Right lobe of liver (tissue), 6 donors: ENCODE measurements at regions not wholly inside any gene's neighbourhood (a gene's known extent, or its start where the extent isn't known, plus 50 kb on each side); places are given as distances from the start of the nearest gene placed in this dataset.
"Not testable (repeated sequence)": the region's sequence is repeated elsewhere in the genome, so short reads cannot be mapped to it uniquely, and the experiment has no call there.

ENCODE experiments used
- ATAC-seq, 4 donors: fragments of 200-7000 bp; cut with Tn5 transposase; one replicate each; pipeline ENCODE4 v1.9.1; 2020; ENCODE audit warnings: mild to moderate bottlenecking in 4 of 4, moderate library complexity in 4 of 4
- DNase-seq, 3 donors: peaks; one replicate each; pipeline ENCODE4 v3.0.0-alpha.2; 2020
- H3K27ac ChIP-seq, 3 donors: fragments of 200-600 bp; one replicate each; pipeline ENCODE4 v1.8.0; 2022
- H3K27me3 ChIP-seq, 2 donors: fragments of 200-600 bp; one replicate each; pipeline ENCODE4 v1.8.0; 2022
- H3K36me3 ChIP-seq, 4 donors: fragments of 200-600 bp; sonication (generic) in 1 of 4; one replicate each; pipeline versions ENCODE4 v1.5.1 to v1.8.0; 2017 to 2022; ENCODE audit warnings: control low read depth in 1 of 4
- H3K4me1 ChIP-seq, 4 donors: fragments of 200-600 bp; sonication (generic) in 1 of 4; one replicate each; pipeline versions ENCODE4 v1.5.1 to v1.8.0; 2017 to 2022; ENCODE audit warnings: control low read depth in 1 of 4
- H3K4me3 ChIP-seq, 3 donors: fragments of 200-600 bp; one replicate each; pipeline ENCODE4 v1.8.0; 2022
- H3K9me3 ChIP-seq, 4 donors: fragments of 200-600 bp; sonication (generic) in 1 of 4; one replicate each; pipeline versions ENCODE4 v1.5.1 to v1.8.0; 2017 to 2022; ENCODE audit warnings: control low read depth in 1 of 4
- POLR2A ChIP-seq: fragments of 450-650 bp; IDR thresholded peaks from one replicate; pipeline ENCODE4 v1.6.1; 2017; ENCODE audit warnings: antibody characterized with exemption, mild to moderate bottlenecking
- WGBS: methylation state at CpG from one replicate; pipeline ENCODE4 v1.1.6; 2018; ENCODE audit warnings: low coverage, low lambda C conversion rate; ENCODE audit not compliant: insufficient coverage; ENCODE audit errors: missing lambda C conversion rate; 5-methylcytosine and 5-hydroxymethylcytosine counted together
- intact Hi-C, 2 donors: fragments of 100-400 bp; cut with DNase I; formaldehyde crosslinking; loops; one replicate each; pipeline versions ENCODE4 v1.11.2 to v1.14.1; 2022
- TF ChIP-seq, protein P1 (sequence below), 4 donors: fragments of 200-600 bp in 3 of 4; fragments of 450-650 bp in 1 of 4; IDR thresholded peaks; one replicate each; pipeline versions ENCODE4 v1.5.1 to v1.8.0; 2016 to 2022; ENCODE audit warnings: antibody characterized with exemption in 4 of 4, mild to moderate bottlenecking in 2 of 4
- donor health status: DM: no; HTN: yes; CAD: no.
- donor health status: DM: no; HTN: no; CAD: no.
- donor health status: DM: no; HTN: no; CAD: no.
- donor health status: DM: no; HTN: yes; CAD: no.
- donor health status: DM: no; HTN: yes; CAD: no.

DNA sequence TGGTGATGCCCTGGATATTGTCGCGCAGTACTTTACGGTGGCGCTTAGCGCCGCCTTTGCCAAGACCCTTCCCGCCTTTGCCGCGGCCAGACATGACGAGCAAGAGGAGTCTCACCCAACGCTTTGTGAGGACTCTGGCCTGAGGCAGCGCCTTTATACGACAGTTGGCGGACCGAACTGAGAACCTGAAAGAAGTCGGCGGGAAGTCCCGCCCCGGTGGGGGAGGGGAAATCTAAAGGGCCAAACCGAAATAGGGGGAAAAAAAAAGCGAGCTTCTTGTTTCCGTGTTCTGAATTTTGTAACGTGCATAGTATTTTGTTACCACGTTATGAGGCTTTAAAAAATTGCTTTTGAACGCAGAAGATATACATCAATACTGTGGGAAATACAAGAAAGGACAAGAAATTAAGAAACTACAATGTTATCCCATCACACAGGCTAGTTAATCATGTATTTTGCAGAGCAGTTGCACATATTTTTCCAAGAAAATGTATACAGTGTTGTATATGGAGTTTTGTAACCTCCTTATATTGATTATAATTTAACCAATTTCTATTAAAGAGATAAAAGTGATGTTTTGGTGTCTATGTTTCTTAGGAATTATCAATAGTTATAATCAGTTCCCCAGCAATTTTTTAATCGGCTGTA lies 80.6 kb downstream of the OR2B2 start:
- 5% methylated on average over 19 of the region's 26 CpGs for WGBS
- H3K27me3 ChIP-seq, intact Hi-C loops, H3K36me3 ChIP-seq, H3K9me3 ChIP-seq: not testable (repeated sequence)
- H3K4me1 ChIP-seq = peaks cover 0 to 27% (median 2%) of the 10 kb centered on the region in 4 donors
- peak; percentile 53 for TF ChIP-seq POLR2A
- DNase-seq (peak; percentile 74 to 86 (median 84)), ATAC-seq (peak; percentile 92 to 96 (median 93))
- H3K4me3 ChIP-seq = peak overlapping the region; percentile 47 to 72 (median 58)
- H3K27ac ChIP-seq = peak overlapping the region; percentile 25 to 78 (median 32)

DNA sequence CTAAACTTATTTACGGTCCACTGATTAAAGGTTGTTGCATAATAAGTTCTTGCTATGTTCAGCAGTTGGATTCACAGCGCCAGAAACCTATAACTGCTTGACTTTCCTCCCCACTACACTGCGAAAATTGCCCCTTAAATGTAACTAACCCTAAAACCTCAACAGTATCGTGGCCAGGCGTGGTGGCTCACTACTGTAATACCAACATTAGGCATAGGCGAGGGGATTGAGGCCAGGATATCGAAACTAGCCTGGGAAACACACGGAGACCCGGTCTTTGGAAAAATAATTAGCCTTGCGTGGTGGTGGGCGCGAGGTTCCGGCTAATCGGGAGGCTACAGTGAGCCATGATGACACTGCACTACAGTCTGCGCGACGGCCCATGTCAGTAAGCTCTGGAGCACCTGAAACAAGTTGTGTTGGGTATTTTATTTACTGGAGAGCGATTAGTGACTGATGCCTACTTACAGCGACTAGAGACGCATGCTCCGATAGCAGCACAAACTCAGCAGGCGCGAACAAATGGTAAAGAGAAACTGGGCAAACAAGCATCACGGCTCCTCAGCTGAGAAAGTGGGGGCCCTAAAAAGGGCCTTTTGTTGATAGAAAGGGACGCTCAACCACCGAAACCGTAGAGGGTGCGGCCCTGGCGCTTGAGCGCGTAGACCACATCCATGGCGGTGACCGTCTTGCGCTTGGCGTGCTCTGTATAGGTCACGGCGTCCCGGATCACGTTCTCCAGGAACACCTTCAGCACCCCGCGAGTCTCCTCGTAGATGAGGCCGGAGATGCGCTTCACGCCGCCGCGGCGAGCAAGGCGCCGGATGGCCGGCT lies 81.4 kb downstream of the OR2B2 start:
- peak in 1 of 3 donors; percentile 26 for DNase-seq
- WGBS = 1% methylated on average over 24 of the region's 52 CpGs
- H3K36me3 ChIP-seq, H3K27me3 ChIP-seq, H3K9me3 ChIP-seq, intact Hi-C loops: not testable (repeated sequence)
- Histone ChIP-seq H3K4me3 (peak overlapping the region; percentile 47 to 72 (median 58)), H3K27ac (peak overlapping the region; percentile 58 to 78 (median 69)), H3K4me1 (peaks cover 0 to 20% (median 2%) of the 10 kb centered on the region in 4 donors)
- peak; percentile 43 to 75 (median 56) for ATAC-seq

DNA sequence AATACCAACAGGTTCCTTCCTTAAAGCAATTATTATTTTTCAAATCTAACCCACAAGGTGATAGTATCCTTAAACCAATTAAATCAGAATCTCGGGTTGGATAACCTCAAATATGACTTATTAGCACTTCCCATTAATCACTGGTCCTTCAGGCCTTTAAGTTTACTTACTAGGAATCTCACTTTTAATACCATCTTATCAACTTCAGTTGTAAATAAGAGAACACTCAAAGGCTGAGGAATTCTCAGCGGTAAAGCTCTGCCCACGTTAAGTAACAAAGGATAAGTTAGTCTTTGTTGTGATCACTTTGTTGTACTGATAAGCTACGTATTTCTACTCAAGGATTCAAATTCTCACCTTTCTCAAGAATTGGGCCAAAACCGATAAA lies 82.0 kb downstream of the OR2B2 start:
- ATAC-seq = no peak
- no peaks in the 10 kb centered on the region for H3K36me3 ChIP-seq

DNA sequence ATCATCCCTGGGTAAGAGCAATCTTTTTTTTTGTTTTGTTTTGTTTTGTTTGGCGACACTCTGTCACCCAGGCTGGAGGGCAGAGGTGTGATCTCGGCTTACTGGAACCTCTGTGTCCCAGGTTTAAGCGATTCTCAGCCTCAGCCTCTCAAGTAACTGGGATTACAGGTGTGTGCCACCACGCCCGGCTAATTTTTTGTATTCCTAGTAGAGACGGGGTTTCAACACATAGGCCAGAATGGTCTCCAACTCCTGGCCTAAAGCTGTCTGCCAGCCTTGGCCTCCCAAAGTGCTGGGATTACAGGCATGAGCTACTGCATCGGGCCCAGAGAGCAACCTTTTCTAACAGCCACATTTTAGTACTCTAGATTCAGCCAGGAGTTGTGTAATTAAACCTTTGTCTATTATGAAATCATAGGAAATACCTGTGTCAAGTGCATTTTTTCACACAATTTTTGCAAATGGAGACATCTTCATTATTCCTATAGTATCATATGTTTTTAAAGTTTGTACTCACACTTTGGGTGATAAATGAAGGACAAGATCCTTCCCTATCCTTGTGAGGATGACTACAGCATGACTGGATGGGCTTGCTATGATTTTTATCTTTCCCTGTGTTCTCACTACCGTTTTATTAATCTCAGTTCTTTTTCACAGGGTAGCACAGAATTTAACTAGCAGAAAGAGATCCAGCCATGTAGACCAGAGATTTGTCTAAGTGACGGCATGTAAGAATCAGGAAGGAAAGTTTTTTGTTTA lies 82.6 kb downstream of the OR2B2 start:
- peak overlapping the region; percentile 47 to 72 (median 58) for H3K4me3 ChIP-seq
- peak; percentile 22 to 48 (median 40) for ATAC-seq

More for the DNA sequence above, 82.0 kb downstream of the OR2B2 start:
- WGBS = 5% methylated on average over 5 of the region's 5 CpGs
- H3K27ac ChIP-seq = peak overlapping the region; percentile 58 to 78 (median 69)
- no peak for DNase-seq
- intact Hi-C loops = no loop called here
- H3K27me3 ChIP-seq = no peaks in the 10 kb centered on the region
- peak overlapping the region; percentile 47 to 72 (median 58) for H3K4me3 ChIP-seq
- peaks cover 0 to 15% (median 2%) of the 10 kb centered on the region in 4 donors for H3K4me1 ChIP-seq
- no peak for TF ChIP-seq POLR2A
- TF ChIP-seq, protein P1, sequence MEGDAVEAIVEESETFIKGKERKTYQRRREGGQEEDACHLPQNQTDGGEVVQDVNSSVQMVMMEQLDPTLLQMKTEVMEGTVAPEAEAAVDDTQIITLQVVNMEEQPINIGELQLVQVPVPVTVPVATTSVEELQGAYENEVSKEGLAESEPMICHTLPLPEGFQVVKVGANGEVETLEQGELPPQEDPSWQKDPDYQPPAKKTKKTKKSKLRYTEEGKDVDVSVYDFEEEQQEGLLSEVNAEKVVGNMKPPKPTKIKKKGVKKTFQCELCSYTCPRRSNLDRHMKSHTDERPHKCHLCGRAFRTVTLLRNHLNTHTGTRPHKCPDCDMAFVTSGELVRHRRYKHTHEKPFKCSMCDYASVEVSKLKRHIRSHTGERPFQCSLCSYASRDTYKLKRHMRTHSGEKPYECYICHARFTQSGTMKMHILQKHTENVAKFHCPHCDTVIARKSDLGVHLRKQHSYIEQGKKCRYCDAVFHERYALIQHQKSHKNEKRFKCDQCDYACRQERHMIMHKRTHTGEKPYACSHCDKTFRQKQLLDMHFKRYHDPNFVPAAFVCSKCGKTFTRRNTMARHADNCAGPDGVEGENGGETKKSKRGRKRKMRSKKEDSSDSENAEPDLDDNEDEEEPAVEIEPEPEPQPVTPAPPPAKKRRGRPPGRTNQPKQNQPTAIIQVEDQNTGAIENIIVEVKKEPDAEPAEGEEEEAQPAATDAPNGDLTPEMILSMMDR (IDR thresholded peaks at IDR 0.05) = no peak
- no peaks in the 10 kb centered on the region for H3K9me3 ChIP-seq

DNA sequence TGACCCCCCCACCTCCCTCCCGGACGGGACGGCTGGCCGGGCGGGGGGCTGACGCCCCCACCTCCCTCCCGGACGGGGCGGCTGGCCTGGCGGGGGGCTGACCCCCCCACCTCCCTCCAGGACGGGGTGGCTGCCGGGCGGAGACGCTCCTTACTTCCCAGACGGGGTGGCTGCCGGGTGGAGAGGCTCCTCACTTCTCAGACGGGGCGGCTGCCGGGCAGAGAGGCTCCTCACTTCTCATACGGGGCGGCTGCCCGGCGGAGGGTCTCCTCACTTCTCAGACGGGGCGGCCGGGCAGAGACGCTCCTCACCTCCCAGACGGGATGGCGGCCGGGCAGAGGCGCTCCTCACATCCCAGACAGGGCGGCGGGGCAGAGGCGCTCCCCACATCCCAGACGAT lies 84.7 kb downstream of the OR2B2 start:
- H3K9me3 ChIP-seq, H3K27ac ChIP-seq, ATAC-seq, DNase-seq, H3K4me3 ChIP-seq, H3K36me3 ChIP-seq, H3K27me3 ChIP-seq, intact Hi-C loops: not testable (repeated sequence)
- no CpG with 5 or more reads among the region's 35 CpGs for WGBS
- peaks cover 0 to 18% (median 2%) of the 10 kb centered on the region in 4 donors for H3K4me1 ChIP-seq

More for the DNA sequence above, 82.6 kb downstream of the OR2B2 start:
- H3K9me3 ChIP-seq = no peaks in the 10 kb centered on the region
- DNase-seq = peak in 1 of 3 donors; percentile 60
- H3K36me3 ChIP-seq = no peaks in the 10 kb centered on the region
- TF ChIP-seq, protein P1 (IDR thresholded peaks at IDR 0.05) = no peak
- TF ChIP-seq POLR2A = peak; percentile 23
- intact Hi-C loops = no loop called here
- no peaks in the 10 kb centered on the region for H3K27me3 ChIP-seq
- H3K27ac ChIP-seq = peak overlapping the region; percentile 58 to 78 (median 69)
- WGBS = 48% methylated on average over 9 of the region's 9 CpGs
- H3K4me1 ChIP-seq = peaks cover 0 to 15% (median 2%) of the 10 kb centered on the region in 4 donors

DNA sequence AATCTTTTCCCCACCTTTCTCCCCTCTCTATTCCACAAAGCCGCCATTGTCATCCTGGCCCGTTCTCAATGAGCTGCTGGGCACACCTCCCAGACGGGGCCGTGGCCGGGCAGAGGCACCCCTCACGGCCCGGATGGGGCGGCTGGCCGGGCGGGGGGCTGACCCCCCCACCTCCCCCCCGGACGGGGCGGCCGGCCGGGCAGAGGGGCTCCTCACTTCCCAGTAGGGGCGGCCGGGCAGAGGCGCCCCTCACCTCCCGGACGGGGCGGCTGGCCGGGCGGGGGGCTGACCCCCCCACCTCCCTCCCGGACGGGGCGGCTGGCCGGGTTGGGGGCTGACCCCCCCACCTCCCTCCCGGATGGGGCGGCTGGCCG lies 85.6 kb downstream of the OR2B2 start:
- intact Hi-C loops, ATAC-seq, DNase-seq, H3K4me3 ChIP-seq, H3K27me3 ChIP-seq, H3K9me3 ChIP-seq, H3K27ac ChIP-seq, H3K36me3 ChIP-seq: not testable (repeated sequence)
- peaks cover 0 to 15% (median under 1%) of the 10 kb centered on the region in 4 donors for H3K4me1 ChIP-seq
- 26% methylated on average over 4 of the region's 30 CpGs for WGBS

DNA sequence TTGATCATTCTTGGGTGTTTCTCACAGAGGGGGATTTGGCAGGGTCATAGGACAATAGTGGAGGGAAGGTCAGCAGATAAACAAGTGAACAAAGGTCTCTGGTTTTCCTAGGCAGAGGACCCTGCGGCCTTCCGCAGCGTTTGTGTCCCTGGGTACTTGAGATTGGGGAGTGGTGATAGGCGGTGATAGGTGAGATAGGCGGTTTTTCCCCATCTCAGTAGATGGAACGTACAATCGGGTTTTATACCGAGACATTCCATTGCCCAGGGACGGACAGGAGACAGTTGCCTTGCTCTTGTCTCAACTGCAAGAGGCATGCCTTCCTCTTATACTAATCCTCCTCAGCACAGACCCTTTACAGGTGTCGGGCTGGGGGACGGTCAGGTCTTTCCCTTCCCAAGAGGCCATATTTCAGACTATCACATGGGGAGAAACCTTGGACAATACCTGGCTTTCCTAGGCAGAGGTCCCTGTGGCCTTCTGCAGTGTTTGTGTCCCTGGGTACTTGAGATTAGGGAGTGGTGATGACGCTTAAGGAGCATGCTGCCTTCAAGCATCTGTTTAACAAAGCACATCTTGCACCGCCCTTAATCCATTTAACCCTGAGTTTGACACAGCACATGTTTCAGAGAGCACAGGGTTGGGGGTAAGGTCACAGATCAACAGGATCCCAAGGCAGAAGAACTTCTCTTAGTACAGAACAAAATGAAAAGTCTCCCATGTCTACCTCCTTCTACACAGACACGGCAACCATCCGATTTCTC lies 86.2 kb downstream of the OR2B2 start:
- DNase-seq, H3K27ac ChIP-seq, intact Hi-C loops, H3K27me3 ChIP-seq, H3K36me3 ChIP-seq, ATAC-seq, H3K9me3 ChIP-seq: not testable (repeated sequence)
- WGBS = 60% methylated on average over 3 of the region's 15 CpGs
- Histone ChIP-seq H3K4me3 (peak overlapping the region in 1 of 3 donors; percentile 9), H3K4me1 (peaks cover 0 to 14% (median 0%) of the 10 kb centered on the region in 4 donors)
